Glutamatergic neuron (in vitro differentiated cells): ENCODE measurements at regions not wholly inside any gene's neighbourhood (a gene's known extent, or its start where the extent isn't known, plus 50 kb on each side); places are given as distances from the start of the nearest gene placed in this dataset.

Experiments
- DNase-seq: peaks from one replicate; pipeline ENCODE4 v3.0.0; 2022
- H3K27ac Mint-ChIP-seq: one replicate; pipeline ENCODE4 v1.8.0; 2020; ENCODE audit warnings: mild to moderate bottlenecking, mixed read lengths, inconsistent platforms; ENCODE audit not compliant: unreplicated experiment
- H3K27me3 Mint-ChIP-seq: one replicate; pipeline ENCODE4 v1.8.0; 2020; ENCODE audit warnings: mild to moderate bottlenecking, moderate library complexity, mixed read lengths, inconsistent platforms; ENCODE audit not compliant: unreplicated experiment
- H3K36me3 Mint-ChIP-seq: one replicate; pipeline ENCODE4 v1.8.0; 2020; ENCODE audit warnings: mild to moderate bottlenecking, mixed read lengths, inconsistent platforms; ENCODE audit not compliant: unreplicated experiment
- H3K4me1 Mint-ChIP-seq: one replicate; pipeline ENCODE4 v1.8.0; 2020; ENCODE audit warnings: mild to moderate bottlenecking, low read depth, mixed read lengths, inconsistent platforms; ENCODE audit not compliant: unreplicated experiment
- H3K4me3 Mint-ChIP-seq: one replicate; pipeline ENCODE4 v1.8.0; 2020; ENCODE audit warnings: mild to moderate bottlenecking, mixed read lengths, inconsistent platforms; ENCODE audit not compliant: unreplicated experiment
- H3K9me3 Mint-ChIP-seq: one replicate; pipeline ENCODE4 v1.8.0; 2020; ENCODE audit warnings: mild to moderate bottlenecking, moderate library complexity, mixed read lengths, inconsistent platforms; ENCODE audit not compliant: unreplicated experiment
- TF ChIP-seq, protein P1 (sequence below): fragments of 200-600 bp; sonication (generic); IDR thresholded peaks from one replicate; pipeline ENCODE4 v1.5.0; 2021; ENCODE audit not compliant: partially characterized antibody, unreplicated experiment

GRCh38 chr11:92523611-92524010 is 299.0 kb downstream of the FAT3 start:
- Mint-ChIP-seq H3K4me3 (no peak overlapping the region), H3K27ac (no peak overlapping the region), H3K27me3 (no peaks in the 10 kb centered on the region), H3K4me1 (peaks cover 1% of the 10 kb centered on the region), H3K9me3 (no peaks in the 10 kb centered on the region), H3K36me3 (no peaks in the 10 kb centered on the region)
- TF ChIP-seq, protein P1, sequence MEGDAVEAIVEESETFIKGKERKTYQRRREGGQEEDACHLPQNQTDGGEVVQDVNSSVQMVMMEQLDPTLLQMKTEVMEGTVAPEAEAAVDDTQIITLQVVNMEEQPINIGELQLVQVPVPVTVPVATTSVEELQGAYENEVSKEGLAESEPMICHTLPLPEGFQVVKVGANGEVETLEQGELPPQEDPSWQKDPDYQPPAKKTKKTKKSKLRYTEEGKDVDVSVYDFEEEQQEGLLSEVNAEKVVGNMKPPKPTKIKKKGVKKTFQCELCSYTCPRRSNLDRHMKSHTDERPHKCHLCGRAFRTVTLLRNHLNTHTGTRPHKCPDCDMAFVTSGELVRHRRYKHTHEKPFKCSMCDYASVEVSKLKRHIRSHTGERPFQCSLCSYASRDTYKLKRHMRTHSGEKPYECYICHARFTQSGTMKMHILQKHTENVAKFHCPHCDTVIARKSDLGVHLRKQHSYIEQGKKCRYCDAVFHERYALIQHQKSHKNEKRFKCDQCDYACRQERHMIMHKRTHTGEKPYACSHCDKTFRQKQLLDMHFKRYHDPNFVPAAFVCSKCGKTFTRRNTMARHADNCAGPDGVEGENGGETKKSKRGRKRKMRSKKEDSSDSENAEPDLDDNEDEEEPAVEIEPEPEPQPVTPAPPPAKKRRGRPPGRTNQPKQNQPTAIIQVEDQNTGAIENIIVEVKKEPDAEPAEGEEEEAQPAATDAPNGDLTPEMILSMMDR: no peak
- DNase-seq: no peak

GRCh38 chr11:92524542-92524941 is 299.9 kb downstream of the FAT3 start:
- H3K27me3 Mint-ChIP-seq: no peaks in the 10 kb centered on the region
- no peak overlapping the region for H3K27ac Mint-ChIP-seq
- no peaks in the 10 kb centered on the region for H3K36me3 Mint-ChIP-seq
- DNase-seq: no peak
- no peak overlapping the region for H3K4me3 Mint-ChIP-seq
- H3K9me3 Mint-ChIP-seq: no peaks in the 10 kb centered on the region
- TF ChIP-seq, protein P1: no peak
- H3K4me1 Mint-ChIP-seq: peaks cover 1% of the 10 kb centered on the region

GRCh38 chr11:92527467-92527866 is 302.8 kb downstream of the FAT3 start:
- H3K27me3 Mint-ChIP-seq: no peaks in the 10 kb centered on the region
- TF ChIP-seq, protein P1: no peak
- H3K27ac Mint-ChIP-seq: no peak overlapping the region
- peaks cover 1% of the 10 kb centered on the region for H3K4me1 Mint-ChIP-seq
- no peaks in the 10 kb centered on the region for H3K9me3 Mint-ChIP-seq
- no peak overlapping the region for H3K4me3 Mint-ChIP-seq
- DNase-seq: no peak
- H3K36me3 Mint-ChIP-seq: no peaks in the 10 kb centered on the region

DNA sequence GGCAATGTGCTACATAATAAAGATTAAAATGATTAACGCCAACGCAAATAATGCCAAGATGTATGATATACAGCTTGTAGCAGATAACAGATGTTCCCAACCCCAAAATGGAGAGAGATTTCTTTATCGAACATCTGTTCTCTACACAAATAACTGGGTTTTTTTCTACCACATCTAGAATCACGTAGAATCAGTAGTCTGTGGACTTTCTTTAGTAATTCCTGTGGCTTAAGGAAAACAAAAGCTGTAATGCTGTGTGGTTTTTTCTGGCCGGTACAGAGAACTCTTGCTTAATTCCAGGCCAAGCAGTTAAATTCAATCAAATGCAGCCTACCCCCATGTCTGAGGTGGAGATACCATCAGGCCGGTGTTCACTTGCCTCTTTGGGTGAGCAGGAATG is 303.4 kb downstream of the FAT3 start:
- Mint-ChIP-seq H3K9me3 (no peaks in the 10 kb centered on the region), H3K4me3 (no peak overlapping the region), H3K27me3 (no peaks in the 10 kb centered on the region), H3K36me3 (no peaks in the 10 kb centered on the region), H3K27ac (no peak overlapping the region), H3K4me1 (no peaks in the 10 kb centered on the region)
- DNase-seq: no peak
- TF ChIP-seq, protein P1: no peak

GRCh38 chr11:92531065-92531739 is 306.6 kb downstream of the FAT3 start:
- H3K9me3 Mint-ChIP-seq: no peaks in the 10 kb centered on the region
- no peaks in the 10 kb centered on the region for H3K27me3 Mint-ChIP-seq
- H3K4me1 Mint-ChIP-seq: peaks cover 6% of the 10 kb centered on the region
- no peak overlapping the region for H3K27ac Mint-ChIP-seq
- no peak for DNase-seq
- TF ChIP-seq, protein P1: no peak
- no peaks in the 10 kb centered on the region for H3K36me3 Mint-ChIP-seq
- H3K4me3 Mint-ChIP-seq: no peak overlapping the region
